ENCODE measurements at regions not wholly inside any gene's neighbourhood (a gene's known extent, or its start where the extent isn't known, plus 50 kb on each side); places are given as distances from the start of the nearest gene placed in this dataset.

GRCh38 chr1:193338194-193338593, 151.8 kb upstream of the B3GALT2 start:
- no peak overlapping the region for H3K4me3 ChIP-seq (replicated peaks; ENCODE audit: low read depth, low read length)
- DNase-seq (ENCODE audit: low read depth): no peak
- TF ChIP-seq CTCF (IDR thresholded peaks at IDR 0.05; ENCODE audit: low read length, missing control alignments): peak; percentile 22

GRCh38 chr1:193335806-193336428, 149.5 kb upstream of the B3GALT2 start:
- peak; percentile 61 for DNase-seq (ENCODE audit: low read depth)
- no peak for TF ChIP-seq CTCF (IDR thresholded peaks at IDR 0.05; ENCODE audit: low read length, missing control alignments)

GRCh38 chr1:193333166-193333565, 146.8 kb upstream of the B3GALT2 start:
- no peak for TF ChIP-seq CTCF (IDR thresholded peaks at IDR 0.05; ENCODE audit: low read length, missing control alignments)
- no peak for DNase-seq (ENCODE audit: low read depth)
- no peak overlapping the region for H3K4me3 ChIP-seq (replicated peaks; ENCODE audit: low read depth, low read length)

More at GRCh38 chr1:193335806-193336428, 149.5 kb upstream of the B3GALT2 start:
- no peak overlapping the region for H3K4me3 ChIP-seq (replicated peaks; ENCODE audit: low read depth, low read length)

GRCh38 chr1:193326296-193326695, 139.9 kb upstream of the B3GALT2 start:
- H3K4me3 ChIP-seq (replicated peaks; ENCODE audit: low read depth, low read length): no peak overlapping the region
- TF ChIP-seq CTCF (IDR thresholded peaks at IDR 0.05; ENCODE audit: low read length, missing control alignments): no peak
- DNase-seq (ENCODE audit: low read depth): no peak

- H3K4me3 ChIP-seq (replicated peaks; ENCODE audit: low read depth, low read length): no peak overlapping the region
- TF ChIP-seq CTCF (IDR thresholded peaks at IDR 0.05; ENCODE audit: low read length, missing control alignments): no peak
- no peak for DNase-seq (ENCODE audit: low read depth)
Measured at GRCh38 chr1:193325771-193326170, 139.4 kb upstream of the B3GALT2 start.

- DNase-seq (ENCODE audit: low read depth): no peak
- no peak overlapping the region for H3K4me3 ChIP-seq (replicated peaks; ENCODE audit: low read depth, low read length)
- no peak for TF ChIP-seq CTCF (IDR thresholded peaks at IDR 0.05; ENCODE audit: low read length, missing control alignments)
Measured at GRCh38 chr1:193325042-193325441, 138.6 kb upstream of the B3GALT2 start.

GRCh38 chr1:193322211-193322610, 135.8 kb upstream of the B3GALT2 start:
- no peak for TF ChIP-seq CTCF (IDR thresholded peaks at IDR 0.05; ENCODE audit: low read length, missing control alignments)
- no peak overlapping the region for H3K4me3 ChIP-seq (replicated peaks; ENCODE audit: low read depth, low read length)
- peak; percentile 89 for DNase-seq (ENCODE audit: low read depth)
